Thoracic aorta (tissue), 2 donors: ENCODE measurements at regions not wholly inside any gene's neighbourhood (a gene's known extent, or its start where the extent isn't known, plus 50 kb on each side); places are given as distances from the start of the nearest gene placed in this dataset.

Experiments used
- ATAC-seq: fragments of 150-250 bp; one replicate; pipeline ENCODE4 v1.8.0; 2017; ENCODE audit warnings: low read depth; ENCODE audit not compliant: insufficient number of reproducible peaks, low FRiP score
- DNase-seq: peaks from one replicate; pipeline ENCODE4 v3.0.0-alpha.2; 2020; ENCODE audit warnings: low spot score
- H3K27ac ChIP-seq, 2 donors: fragments of 200-600 bp; sonication (generic); 1 replicate in 1 of 2; 2 replicates in 1 of 2; pipeline ENCODE4 v1.5.1; 2016; ENCODE audit warnings: mild to moderate bottlenecking in 2 of 2, moderate library complexity in 2 of 2
- H3K27me3 ChIP-seq: fragments of 200-600 bp; sonication (generic); replicated peaks from 2 replicates; pipeline ENCODE4 v1.6.0; 2016; ENCODE audit warnings: mild to moderate bottlenecking; ENCODE audit not compliant: insufficient read depth
- H3K36me3 ChIP-seq: fragments of 200-600 bp; sonication (generic); one replicate; pipeline ENCODE4 v1.5.1; 2016
- H3K4me1 ChIP-seq, 2 donors: fragments of 200-600 bp; sonication (generic); 1 replicate in 1 of 2; 2 replicates in 1 of 2; pipeline versions ENCODE4 v1.5.1 to v1.6.0; 2016; ENCODE audit warnings: low read depth in 2 of 2, mild to moderate bottlenecking in 1 of 2; ENCODE audit not compliant: control insufficient read depth in 1 of 2
- H3K4me3 ChIP-seq: fragments of 200-600 bp; sonication (generic); 2 replicates; pipeline ENCODE4 v1.5.1; 2016; ENCODE audit warnings: mild to moderate bottlenecking
- H3K9me3 ChIP-seq: fragments of 200-600 bp; sonication (generic); 2 replicates; pipeline ENCODE4 v1.5.1; 2016
- TF ChIP-seq, protein P1 (sequence below): fragments of 200-600 bp; sonication (generic); IDR thresholded peaks from one replicate; pipeline ENCODE4 v1.5.1; 2019; ENCODE audit warnings: antibody characterized with exemption

DNA sequence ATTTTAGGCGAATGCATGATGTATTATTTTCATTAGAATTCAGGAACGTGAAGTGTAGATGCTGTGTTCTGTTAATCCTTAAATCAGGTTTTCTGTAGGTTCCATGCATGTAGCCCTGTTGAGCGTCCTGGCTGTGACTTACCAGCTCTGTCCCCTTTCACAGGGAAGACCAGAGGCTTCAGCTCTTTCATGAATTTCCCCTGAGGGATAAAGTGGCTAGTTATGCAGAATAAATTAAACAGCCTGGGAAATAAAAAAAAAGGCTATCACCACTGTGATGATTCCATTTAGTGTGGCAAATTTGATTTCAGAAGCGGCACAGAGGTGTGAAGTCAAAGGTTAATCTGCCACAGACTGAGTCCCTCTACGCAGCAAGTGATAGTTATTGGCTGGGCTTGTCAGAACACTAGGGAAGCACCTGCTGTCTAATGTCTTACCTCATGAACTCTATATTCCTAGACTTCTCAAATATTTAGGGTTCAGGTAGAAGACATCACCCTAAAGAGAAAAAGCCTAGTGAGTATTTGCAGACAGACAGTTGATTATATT lies 61.6 kb upstream of the LINC00305 start:
- no peak overlapping the region for H3K4me3 ChIP-seq
- no peak overlapping the region for H3K27ac ChIP-seq
- DNase-seq (no peak), ATAC-seq (no peak)
- H3K36me3 ChIP-seq: no peaks in the 10 kb centered on the region
- TF ChIP-seq, protein P1, sequence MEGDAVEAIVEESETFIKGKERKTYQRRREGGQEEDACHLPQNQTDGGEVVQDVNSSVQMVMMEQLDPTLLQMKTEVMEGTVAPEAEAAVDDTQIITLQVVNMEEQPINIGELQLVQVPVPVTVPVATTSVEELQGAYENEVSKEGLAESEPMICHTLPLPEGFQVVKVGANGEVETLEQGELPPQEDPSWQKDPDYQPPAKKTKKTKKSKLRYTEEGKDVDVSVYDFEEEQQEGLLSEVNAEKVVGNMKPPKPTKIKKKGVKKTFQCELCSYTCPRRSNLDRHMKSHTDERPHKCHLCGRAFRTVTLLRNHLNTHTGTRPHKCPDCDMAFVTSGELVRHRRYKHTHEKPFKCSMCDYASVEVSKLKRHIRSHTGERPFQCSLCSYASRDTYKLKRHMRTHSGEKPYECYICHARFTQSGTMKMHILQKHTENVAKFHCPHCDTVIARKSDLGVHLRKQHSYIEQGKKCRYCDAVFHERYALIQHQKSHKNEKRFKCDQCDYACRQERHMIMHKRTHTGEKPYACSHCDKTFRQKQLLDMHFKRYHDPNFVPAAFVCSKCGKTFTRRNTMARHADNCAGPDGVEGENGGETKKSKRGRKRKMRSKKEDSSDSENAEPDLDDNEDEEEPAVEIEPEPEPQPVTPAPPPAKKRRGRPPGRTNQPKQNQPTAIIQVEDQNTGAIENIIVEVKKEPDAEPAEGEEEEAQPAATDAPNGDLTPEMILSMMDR: no peak
- no peaks in the 10 kb centered on the region for H3K27me3 ChIP-seq
- no peaks in the 10 kb centered on the region for H3K9me3 ChIP-seq
- H3K4me1 ChIP-seq: no peaks in the 10 kb centered on the region

DNA sequence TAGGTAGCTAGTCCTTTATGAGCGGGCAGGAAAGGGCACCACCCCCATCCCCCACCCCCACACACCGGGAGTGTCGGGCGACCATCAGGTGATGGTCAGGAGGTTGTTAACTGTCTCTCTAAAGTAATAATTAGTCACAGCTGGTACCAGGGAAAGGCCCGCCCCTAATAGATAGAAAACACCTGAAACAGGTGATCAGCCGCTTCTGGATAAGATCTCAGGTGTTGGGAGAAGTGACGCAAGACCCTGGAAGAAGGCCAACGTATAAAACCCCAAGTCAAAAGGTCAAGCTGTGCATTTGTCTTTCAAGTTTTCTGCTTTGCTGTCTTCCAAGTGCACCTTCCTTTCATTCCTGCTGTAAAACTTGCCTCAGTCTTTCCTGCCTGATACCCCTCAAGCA lies 59.6 kb upstream of the LINC00305 start:
- no peaks in the 10 kb centered on the region for H3K27me3 ChIP-seq
- H3K36me3 ChIP-seq: no peaks in the 10 kb centered on the region
- no peak overlapping the region for H3K27ac ChIP-seq
- no peak overlapping the region for H3K4me3 ChIP-seq
- no peaks in the 10 kb centered on the region for H3K4me1 ChIP-seq
- ATAC-seq (no peak), DNase-seq (no peak)
- TF ChIP-seq, protein P1: no peak
- H3K9me3 ChIP-seq: no peaks in the 10 kb centered on the region

DNA sequence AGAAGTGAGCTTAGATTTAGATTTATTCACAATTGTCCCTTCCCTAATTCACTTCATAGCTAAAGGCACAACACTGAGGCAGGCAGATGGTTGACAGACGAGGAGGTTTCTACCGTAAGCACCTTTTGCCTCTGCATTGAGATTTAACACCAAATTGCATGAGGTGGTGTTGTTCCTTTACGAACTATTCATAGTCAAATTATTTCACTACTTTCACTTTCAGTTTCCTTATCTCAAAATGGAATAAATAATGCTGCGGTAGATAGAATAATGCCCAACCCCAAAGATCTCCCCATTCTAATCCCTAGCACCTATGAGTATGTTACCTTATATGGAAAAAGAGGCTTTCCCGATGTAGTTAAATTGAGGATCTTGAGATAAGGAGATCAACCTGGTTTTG lies 58.9 kb upstream of the LINC00305 start:
- no peaks in the 10 kb centered on the region for H3K9me3 ChIP-seq
- no peaks in the 10 kb centered on the region for H3K36me3 ChIP-seq
- TF ChIP-seq, protein P1: no peak
- DNase-seq (no peak), ATAC-seq (no peak)
- no peak overlapping the region for H3K27ac ChIP-seq
- no peaks in the 10 kb centered on the region for H3K4me1 ChIP-seq
- H3K27me3 ChIP-seq: no peaks in the 10 kb centered on the region
- peak overlapping the region; percentile 39 for H3K4me3 ChIP-seq

DNA sequence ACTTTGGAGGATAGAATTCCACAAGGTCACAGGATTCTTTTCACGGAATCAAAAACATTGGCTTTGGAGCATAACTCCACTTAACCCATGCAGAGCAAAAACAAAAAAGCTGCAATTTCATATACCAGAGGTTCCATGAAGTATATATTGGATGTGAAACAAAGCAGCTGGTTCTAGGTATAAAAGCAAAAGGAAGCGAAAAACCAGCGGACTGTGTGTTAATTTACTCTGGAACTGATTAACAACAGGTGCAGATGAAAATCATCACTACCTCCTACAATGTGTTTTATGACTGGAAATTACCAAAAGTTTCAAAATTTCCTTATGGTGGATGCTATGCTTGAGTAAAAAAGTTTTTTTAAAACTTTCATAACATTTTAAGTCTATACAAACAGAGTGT lies 54.4 kb upstream of the LINC00305 start:
- H3K4me1 ChIP-seq: no peaks in the 10 kb centered on the region

DNA sequence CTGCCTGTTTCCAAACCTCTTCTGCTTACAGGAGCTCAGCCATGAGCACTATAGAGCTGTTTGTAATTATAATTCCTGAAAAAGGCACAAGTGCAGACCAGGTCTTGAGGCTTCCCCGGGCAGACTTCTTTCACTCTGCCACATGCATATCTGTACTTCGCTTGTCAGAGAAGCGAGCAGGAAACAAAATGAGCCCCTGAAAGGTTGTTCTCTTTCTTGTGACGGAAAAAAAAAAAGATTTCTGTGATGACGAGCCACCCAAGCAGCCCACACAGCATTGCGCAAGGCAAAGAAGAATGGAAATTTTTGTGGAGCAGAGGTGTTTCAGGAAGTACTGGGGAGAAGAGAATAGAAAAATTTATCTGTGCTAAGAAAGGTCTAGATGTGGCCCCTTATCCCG lies 54.0 kb upstream of the LINC00305 start:
- Histone ChIP-seq H3K36me3 (no peaks in the 10 kb centered on the region), H3K27ac (no peak overlapping the region), H3K27me3 (no peaks in the 10 kb centered on the region), H3K9me3 (no peaks in the 10 kb centered on the region), H3K4me1 (no peaks in the 10 kb centered on the region), H3K4me3 (no peak overlapping the region)
- TF ChIP-seq, protein P1: no peak
- ATAC-seq (no peak), DNase-seq (no peak)

More for the DNA sequence above, 54.4 kb upstream of the LINC00305 start:
- H3K36me3 ChIP-seq: no peaks in the 10 kb centered on the region
- DNase-seq (no peak), ATAC-seq (no peak)
- TF ChIP-seq, protein P1: no peak
- no peaks in the 10 kb centered on the region for H3K9me3 ChIP-seq
- no peak overlapping the region for H3K4me3 ChIP-seq
- no peaks in the 10 kb centered on the region for H3K27me3 ChIP-seq
- H3K27ac ChIP-seq: no peak overlapping the region
